ENCODE measurements at regions not wholly inside any gene's neighbourhood (a gene's known extent, or its start where the extent isn't known, plus 50 kb on each side); places are given as distances from the start of the nearest gene placed in this dataset.

- TF ChIP-seq CTCF (conservative IDR thresholded peaks at IDR 0.05; ENCODE audit: low read length), result no peak
- TF ChIP-seq EZH2phosphoT487 (IDR thresholded peaks at IDR 0.05; ENCODE audit: borderline replicate concordance), result no peak
These were observed 221.4 kb downstream of the PTN start for GRCh38 chr7:137122145-137122544.
